CD1c-positive myeloid dendritic cell (primary cell): ENCODE measurements at regions not wholly inside any gene's neighbourhood (a gene's known extent, or its start where the extent isn't known, plus 50 kb on each side); places are given as distances from the start of the nearest gene placed in this dataset.

Experiments
- DNase-seq: peaks from one replicate; pipeline ENCODE4 v3.0.0-alpha.2; 2016; ENCODE audit errors: extremely low spot score

DNA sequence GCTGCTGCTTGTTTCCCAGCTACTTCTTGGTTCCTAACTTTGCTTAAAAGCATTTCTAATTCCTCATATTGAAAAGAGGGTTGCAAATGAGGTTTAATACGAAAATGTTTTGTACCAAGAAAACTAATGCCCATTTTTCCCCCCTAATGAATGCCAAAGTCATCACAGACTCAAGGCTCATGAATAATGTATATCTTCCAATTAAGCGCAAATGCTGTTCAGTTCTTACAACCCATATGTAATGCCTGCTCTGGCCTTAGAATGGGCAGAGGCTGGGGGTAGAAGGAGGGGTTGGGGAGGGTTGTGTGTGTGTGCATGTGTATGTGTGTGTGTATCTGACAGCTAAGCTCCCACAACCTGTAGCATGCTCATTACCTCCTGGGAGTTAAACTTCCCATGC is 901.7 kb downstream of the KCNMA1 start:
- no peak for DNase-seq

DNA sequence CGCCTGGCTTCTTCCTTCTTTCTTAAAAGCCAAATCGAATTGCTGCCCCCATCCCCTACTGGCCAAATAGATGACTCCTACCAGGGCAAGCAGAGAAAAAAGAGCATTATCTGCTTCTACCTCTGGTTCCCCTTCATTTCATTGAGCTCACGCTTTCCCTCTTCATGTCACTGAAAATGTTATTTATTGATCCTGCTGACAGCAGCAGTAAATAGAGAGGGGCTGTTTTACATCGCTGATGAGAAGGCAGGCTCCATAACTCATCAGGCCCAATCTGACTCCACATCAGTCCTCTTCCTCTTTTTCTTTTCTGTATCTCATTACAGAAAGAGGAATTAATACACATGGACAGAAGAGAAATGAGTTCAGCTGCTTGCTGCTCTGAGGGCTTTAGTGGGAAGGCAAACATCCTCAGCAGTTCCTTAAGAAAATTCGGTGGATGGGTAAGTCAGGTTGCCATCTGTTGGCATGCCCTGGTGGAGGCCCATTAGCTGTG is 904.1 kb downstream of the KCNMA1 start:
- DNase-seq, result no peak

DNA sequence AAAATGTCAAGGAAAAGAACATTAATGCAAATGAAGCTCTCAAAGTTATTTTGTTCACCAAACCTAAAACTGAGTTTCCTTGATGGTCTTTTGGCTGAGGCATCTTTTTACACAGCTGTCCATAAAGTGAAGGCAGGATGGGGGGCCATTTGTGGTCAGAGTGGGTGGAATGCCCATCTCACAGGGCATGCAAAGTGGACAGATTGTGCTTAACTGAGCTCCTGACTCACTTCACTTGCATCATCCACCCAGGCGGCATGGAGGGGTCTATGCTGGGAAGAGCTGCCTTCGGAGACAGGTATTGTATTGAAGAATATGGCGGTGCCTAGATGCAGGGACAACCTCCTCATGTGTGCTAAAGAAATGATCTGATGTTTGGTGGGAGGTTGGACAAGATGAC is 905.3 kb downstream of the KCNMA1 start:
- no peak for DNase-seq

DNA sequence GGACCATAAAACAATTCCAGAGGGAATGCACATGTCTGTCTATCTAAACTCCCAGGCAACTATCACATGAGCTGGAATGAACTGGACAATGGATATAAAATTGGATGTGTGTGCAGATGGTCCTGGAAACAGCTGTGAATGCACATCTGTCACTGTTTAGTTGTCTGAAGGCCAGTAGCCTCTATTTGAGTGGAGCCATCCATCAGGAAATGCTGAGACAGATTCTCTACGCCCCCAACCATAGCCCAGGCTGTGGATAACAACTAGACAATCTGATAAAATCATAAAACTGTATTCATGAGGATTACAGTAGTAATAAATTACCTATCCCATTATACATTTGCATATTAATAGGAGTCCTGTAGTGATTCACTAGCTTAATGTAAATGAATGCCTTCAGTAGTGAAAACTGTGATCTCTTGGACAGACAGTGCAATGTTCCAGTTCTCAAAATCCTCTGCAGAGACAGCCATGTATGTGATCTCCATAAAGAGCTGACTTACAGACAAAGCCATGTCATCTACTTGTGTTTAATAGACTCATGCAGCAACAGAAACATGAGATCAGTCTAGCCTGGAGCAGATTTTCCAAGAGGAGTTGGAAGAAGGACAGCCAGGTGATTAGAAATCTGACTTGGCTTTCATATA is 907.6 kb downstream of the KCNMA1 start:
- DNase-seq, result no peak

DNA sequence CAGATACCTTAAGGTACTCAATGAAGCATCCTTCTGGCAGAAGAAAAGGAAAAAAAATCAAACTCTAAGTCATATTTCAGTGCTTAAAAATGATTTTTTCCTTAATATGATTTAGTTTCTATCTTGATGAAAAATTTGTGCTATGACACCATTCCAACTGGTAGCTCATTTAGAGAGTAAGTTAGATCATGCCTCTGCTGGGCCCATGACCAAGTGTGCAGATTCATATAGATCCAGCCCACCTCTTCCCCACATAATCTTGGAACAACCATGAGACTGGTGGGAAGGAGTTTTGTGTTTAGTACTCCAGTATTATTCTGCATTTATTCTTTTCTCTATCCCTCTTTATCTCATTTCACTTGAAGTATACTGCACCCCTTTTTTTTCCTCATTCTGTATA is 908.3 kb downstream of the KCNMA1 start:
- no peak for DNase-seq

DNA sequence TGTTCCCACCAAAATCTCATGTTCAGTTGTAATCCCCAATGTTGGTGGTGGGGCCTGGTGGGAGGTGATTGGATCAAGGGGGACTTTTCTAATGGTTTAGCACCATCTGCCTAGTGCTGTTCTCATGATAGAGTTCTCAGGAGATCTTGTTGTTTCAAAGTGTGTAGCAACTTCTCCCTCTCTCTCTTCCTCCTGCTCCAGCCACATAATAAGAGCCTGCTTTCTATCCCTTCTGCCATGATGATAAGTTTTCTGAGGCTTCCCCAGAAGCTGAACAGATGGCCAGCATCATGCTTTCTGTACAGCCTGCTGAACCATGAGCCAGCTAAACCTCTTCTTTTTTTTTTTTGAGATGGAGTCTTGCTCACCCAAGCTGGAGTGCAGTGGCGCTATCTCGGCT is 910.6 kb downstream of the KCNMA1 start:
- DNase-seq, result no peak

DNA sequence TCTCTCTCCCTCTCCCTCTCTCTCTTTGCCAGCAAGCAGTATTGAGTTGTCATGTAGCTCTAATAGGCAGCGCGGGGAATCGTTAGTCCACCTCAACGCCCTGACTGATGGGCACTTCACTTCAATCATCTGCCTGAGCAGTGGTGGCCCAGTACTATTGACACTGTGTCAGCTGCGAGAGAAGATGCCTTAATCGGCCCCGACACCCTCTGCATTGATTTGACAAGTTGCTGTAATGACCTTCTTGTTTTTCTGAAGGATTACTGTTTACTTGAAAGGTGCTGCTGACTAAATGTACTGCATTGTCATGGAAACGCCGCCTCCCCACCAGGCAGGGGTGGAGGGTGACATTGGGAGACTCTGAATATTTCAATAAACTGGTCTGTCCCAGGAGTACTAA is 913.8 kb downstream of the KCNMA1 start:
- DNase-seq, result no peak

DNA sequence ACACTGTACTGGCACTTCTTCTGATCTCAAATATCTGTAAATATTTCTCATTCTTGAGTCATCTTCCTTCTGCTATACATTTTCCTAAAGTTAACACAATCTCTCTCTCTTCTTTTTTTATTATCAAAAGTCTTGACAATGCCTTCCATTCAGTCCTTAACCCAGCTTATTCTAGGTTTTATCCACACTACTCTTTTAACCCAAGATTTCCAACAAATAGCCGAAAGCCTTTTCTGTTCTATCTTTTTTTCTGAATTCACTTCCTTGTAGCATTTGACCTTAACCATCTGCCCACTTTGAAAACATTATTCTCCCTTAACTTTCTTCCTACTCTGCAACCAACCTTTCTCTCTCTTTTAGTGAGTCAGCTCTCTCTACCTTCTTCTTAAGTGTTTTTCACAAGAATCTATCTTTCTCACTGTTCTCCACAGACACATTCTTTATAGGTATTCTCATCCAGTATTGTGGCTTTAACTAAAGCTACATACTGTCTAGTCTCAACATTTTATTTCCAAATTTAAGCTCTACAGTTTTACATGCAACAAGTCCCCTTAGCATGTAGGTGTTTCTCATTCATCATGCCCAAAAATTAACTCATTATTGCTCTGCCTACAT is 915.6 kb downstream of the KCNMA1 start:
- no peak for DNase-seq

DNA sequence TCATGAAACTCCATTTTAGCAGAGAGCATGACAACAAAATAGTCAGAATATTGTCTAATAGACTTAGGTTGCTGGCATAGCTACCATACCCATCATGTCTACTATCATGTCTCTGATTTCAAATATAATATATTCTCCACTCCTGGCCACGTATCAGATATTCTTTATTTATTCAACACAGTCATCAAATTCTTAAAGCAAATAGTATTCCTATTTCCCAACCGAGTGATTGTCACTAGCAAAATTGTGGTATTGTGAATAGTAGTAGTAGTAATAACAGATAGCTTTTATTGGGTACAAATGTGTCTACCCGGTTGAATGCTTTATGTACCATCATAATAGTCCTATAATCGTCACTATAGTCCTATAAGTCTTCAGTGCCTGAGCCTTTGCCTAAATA is 918.6 kb downstream of the KCNMA1 start:
- DNase-seq, result no peak

DNA sequence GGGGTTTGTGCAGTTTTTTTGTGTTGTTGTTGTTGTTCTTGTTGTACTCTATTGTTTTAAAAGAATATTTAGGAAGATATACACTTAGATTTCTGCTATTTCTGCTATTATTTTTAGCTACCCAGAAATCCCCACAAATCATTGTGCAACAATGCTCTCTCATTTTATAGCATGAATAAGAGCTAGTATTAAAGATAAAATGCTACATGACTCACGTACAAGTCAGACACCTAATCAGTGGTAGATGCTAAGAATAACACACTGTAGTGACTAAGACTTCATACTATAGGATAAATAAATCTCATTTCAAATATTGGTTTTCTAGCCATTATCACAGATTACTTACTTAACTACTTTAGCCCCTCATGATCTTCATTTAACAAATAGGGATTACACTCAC is 920.5 kb downstream of the KCNMA1 start:
- DNase-seq, result no peak

DNA sequence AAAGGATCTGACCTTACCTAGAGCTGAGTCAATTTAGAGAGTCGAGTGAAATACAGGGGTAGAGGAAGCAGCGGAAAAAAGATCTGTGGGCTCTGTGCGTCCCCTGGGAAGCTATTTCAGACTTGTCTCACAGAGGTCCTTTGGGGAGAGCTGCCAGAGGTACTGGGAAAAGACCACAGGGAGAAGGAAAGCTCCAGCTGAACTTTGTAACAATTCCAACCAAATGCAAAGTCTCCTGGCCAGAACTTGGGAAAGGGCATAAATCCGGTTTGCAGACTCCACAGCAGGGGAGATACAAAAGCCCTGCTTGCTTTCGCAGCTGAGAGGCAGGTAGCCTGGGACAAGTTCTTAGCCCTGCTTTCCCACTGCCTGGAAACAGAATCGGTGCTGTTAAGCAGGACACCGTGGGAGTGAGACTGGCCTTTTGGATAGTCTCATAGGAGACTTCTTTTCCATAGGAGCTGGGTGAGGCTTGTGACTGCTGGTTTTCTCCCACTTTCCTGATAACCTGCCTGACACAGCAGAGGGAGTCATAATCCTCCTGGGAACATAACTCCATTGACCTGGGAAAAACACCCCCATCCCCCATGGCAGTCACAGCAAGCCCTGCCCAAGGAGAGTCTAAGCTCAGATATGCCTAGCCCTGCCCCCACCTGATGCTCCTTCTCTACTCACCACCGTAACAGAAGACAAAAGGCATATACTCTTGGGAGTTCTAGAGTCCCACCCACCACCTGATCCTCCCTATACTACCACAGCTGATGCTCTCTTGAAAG is 926.2 kb downstream of the KCNMA1 start:
- DNase-seq, result no peak

DNA sequence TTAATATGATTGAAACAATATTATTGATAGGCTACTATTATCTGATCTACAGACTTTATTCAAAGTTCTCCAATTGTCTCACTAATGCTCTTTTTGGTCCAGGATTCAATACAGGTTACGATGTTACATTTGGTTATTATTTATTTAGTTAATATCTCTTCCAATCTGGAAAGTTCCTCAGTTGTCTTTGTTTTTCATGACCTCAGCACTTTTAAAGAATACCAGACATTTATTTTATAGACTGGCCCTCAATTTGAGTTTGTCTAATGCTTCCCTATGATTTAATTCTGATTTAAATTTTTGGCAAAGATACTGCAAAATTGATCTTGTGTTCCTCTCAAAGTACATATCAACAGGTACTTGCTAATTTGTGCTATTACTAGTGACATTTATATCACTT is 937.4 kb downstream of the KCNMA1 start:
- DNase-seq, result no peak

DNA sequence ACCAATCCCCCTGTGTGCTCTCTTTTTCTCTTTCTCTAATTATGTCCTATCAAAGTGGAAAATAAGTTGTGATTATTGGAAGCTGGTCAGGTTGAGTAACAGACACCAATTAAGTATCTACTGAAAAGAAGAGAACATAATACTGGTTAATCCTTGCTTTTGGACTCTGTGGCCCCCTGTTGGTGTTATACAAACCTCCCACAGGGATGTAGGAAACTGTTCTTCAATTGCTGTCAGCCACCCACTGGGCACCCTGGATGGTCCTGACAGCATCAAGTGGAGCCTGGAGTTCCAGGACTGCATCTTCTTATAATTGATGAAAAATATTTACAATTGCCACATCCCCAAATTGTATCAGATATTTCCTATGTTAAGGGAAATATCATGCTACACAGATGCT is 939.7 kb downstream of the KCNMA1 start:
- DNase-seq, result no peak

DNA sequence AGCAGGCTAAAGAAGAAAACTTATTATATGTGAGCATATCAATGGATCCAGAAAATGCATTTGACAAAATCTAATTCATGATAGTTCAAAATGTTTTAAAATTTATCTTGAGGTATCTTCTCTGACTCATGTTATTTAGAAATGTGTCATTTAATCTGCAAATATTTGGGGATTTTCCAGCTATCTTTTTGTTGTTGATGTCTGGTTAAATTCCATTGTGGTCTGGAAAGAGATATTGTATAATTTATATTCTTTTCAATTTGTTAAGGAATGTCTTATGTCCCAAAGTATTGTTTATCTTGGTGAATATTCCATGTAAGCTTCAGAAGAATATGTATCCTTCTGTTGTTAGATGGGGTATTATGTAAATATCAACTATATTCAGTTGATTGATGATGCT is 942.5 kb downstream of the KCNMA1 start:
- DNase-seq, result no peak

DNA sequence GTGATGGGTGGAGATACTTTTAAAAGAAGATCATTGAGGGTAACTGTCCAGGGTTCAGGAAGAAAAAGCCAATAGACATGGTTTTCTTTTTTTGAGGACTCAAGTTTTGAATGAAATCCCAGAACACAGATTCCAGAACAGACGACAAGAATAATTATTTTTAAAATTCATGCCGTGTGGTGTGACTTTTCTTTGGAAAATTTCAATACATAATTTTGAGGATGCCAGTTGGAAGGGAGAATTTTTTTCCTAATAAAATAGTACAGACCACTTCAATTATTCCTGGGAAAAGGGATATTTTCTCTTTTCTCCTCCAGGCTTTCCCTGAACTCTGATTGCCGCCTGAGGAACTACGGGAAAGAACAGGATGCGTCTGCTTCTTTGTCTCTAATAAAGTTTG is 951.4 kb downstream of the KCNMA1 start:
- DNase-seq, result no peak

DNA sequence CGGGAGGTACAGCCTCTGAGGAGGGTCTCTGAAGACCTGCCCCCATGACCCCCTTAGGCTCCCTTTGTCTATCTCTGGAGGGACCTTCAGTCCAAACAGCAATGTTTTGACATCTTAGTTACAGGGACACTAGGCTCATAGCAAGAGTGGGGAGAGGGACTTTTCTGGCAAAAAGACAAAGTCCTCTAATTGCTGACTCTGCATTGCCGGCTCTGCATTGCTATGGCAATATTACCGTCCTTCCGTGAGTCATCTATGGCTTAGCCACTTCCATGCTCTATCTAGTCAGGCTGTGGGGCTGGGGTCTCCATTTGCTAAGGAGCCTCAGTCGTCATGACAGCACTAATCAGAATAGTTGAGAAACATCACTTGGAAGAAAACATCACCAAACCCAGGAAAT is 952.6 kb downstream of the KCNMA1 start:
- DNase-seq, result no peak

DNA sequence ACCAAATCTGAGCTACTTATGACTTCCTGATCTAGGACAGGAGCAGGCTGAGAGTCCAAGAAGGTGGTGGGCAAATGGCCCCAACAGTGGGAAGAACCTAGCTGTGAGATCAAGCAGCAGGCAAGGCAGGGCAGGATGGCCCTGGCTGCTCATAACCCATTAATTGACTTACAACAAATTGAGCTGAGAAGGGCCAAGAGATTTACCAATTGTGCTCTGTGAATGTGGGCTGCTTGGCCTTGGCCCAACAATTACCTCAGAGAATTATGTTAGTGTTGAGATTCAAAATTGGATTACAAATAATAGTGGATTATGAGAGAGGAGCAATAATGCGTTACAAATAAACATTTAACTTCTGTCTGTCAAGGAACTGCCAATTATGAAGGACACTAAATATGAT is 956.5 kb downstream of the KCNMA1 start:
- DNase-seq, result no peak

DNA sequence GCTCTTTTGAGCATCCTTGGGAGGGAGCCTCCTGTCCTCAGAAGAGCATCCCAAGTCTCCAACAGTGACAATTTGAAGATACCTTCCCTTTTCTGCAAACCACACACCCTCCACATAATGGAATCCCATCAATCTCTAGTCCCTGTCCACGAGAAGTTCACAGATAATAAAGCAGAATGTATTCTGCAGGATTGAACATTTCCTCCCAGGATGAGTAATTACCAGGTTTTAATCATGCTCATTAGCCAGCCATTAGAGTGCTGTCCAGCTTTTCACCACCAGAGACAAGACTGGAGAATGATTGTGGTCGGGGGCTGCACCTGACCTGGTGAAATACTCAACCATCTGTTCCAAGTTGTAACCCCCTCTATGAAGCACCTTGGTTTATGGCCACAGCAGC is 958.6 kb downstream of the KCNMA1 start:
- DNase-seq, result no peak

DNA sequence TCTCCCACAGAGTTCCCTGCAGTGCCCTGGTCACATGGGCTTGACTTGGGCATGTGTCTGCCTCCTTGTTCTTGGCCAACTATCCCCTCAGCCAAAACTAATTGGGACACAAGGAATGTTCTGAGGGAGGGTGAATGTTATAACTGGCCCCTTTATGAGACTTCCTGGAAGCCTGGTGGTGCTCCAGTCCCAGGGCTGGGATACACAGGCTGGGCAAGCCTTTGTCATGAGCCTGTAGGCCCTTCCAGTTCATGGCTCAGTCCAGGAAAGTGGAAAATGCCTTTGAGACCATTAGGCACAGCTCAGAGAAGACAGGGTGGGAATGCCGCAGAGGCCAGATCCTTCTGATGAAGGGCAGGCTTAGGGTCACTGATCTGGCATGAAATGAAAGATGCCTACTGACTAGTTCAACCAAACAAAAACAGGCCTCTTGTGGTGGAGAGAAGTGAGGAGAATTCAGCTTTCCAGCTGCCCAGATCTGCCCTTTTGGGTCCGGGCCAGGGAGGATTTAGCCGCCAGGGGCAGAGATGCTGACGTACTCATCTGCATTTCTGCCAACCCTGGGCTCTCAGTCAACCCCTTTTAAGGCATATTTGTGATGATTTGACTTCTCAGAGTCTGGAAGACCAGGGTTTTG is 961.5 kb downstream of the KCNMA1 start:
- no peak for DNase-seq

DNA sequence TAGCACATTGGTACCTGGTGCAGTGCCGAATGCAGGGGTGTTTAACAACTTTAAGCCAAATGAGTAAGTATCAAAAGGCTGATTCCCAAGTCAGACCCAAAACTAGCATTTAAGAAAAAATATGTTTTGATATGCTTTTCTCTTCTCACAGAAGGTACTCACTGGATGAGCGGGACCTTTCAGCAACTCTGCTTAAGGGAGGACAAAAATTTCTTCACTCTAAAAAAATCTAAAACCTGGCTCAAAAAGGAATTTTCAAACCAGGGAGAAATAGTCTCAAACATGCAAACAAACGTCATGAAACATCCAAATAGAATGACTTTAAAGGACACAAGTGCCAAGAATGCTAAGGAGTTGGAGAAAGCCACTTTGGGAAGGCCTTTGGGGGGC is 962.1 kb downstream of the KCNMA1 start:
- no peak for DNase-seq

DNA sequence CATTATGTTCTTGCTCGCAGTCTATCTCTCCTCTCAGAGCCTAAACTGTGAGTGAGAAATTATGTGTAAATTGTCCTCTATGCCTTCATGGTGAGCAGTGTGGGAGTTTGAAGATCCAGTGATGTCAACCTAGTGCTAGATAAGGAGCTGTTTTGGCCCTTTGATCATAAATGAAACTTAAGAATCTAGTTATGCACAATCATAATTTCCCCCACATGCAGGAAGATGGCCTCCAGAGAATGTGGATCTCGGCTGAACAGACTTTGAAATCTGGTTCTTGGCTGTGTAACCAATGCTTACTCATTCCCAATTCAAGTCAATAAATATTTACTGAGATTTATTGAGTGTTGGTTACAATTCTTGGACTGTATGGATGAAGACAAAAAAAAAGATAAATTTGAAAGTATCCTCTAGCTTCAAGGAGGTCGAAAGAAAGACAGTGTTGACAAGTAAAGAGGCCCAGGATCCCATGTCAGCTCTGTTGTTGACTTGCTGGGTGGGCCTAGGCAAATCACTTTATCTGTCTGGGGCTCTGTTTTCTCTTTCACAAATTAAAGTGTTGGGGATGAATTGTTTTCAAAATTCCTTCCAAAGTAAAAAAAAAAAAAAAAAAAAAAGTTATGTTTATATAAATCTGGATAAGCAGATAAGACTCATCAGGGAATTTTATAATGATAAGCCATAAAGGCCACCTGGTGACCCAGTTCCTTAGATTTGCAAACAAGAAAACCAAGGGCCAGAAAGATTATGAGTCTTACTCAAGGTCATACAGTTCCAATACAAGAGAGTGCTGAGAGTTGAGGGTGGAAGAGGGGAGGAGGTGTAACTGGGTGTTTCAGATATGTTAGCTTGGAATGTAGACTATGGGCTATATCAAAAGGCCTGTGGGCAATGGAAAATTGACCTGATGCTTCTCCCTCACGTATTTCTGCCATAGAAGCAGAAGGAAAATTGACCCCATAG is 969.9 kb downstream of the KCNMA1 start:
- no peak for DNase-seq

DNA sequence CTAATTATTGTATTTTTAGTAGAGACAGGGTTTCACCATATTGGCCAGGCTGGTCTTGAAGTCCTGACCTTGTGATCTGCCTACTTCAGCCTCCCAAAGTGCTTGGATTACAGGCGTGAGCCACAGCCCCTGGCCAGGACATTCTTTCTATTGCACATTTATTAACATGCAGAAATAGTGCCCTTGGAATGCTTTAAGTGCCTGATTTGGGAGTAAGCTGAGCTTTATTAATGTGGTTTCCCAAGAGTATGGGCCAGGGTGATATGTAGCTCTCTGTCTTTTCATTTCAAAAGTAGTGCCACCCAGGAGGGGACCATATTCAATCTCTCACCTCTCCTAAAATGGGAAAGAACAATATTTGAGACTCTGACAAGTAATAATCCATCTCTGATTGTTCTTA is 970.7 kb downstream of the KCNMA1 start:
- DNase-seq, result no peak
